ENCODE measurements at regions not wholly inside any gene's neighbourhood (a gene's known extent, or its start where the extent isn't known, plus 50 kb on each side); places are given as distances from the start of the nearest gene placed in this dataset.

DNA sequence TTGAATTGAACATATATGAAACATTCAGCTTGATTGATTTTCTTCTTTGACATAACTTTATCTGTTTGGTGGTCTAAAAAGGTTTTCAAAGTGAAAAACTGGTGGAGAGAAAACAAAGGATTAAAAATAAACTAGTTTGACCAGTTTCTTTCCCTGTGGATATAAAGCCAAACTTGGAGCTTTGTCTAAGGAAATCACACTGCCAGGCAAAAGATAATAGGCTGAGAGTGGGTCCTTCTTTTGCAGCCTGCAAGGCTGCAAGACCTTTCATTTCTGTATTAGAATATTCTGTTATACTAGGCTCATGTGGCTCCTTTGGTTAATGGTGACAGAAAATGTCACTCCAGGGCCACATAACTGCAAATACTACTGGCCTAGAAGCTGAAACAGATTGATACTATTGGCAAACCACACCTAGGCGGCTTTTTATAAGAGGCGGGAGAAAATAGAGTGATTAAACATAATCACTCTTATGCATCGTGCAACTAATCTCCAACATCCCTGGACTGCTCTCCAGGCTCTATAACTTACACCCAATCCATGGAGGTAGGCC, 129.1 kb upstream of the ZNF462 start:
- Histone ChIP-seq H3K4me1 (ENCODE audit: insufficient read depth, low read length, poor library complexity, severe bottlenecking) (no peaks in the 10 kb centered on the region), H3K4me2 (ENCODE audit: low read depth, low read length, poor library complexity, severe bottlenecking) (no peak overlapping the region), H2AFZ (ENCODE audit: low read length) (no peak overlapping the region), H3K4me3 (ENCODE audit: low read length, poor library complexity, severe bottlenecking) (no peak overlapping the region), H4K20me1 (ENCODE audit: insufficient read depth, low read length, poor library complexity, severe bottlenecking) (no peaks in the 10 kb centered on the region), H3K27me3 (ENCODE audit: insufficient read depth, low read length, poor library complexity, severe bottlenecking) (no peaks in the 10 kb centered on the region), H3F3A (ENCODE audit: low read depth) (no peaks in the 10 kb centered on the region), H3K79me2 (ENCODE audit: insufficient read depth, low read length) (no peaks in the 10 kb centered on the region), H3K9me2 (replicated peaks; ENCODE audit: low read depth, low read length) (no peaks in the 10 kb centered on the region), H3K36me3 (ENCODE audit: insufficient read depth, low read length) (no peaks in the 10 kb centered on the region), H3K9ac (ENCODE audit: low read depth, low read length, poor library complexity, severe bottlenecking) (no peak overlapping the region), H3K9me3 (ENCODE audit: insufficient read depth, low read depth, low read length) (no peaks in the 10 kb centered on the region)
- TF ChIP-seq EZH2phosphoT487 (IDR thresholded peaks at IDR 0.05; ENCODE audit: borderline replicate concordance): no peak
- TF ChIP-seq, protein P1, sequence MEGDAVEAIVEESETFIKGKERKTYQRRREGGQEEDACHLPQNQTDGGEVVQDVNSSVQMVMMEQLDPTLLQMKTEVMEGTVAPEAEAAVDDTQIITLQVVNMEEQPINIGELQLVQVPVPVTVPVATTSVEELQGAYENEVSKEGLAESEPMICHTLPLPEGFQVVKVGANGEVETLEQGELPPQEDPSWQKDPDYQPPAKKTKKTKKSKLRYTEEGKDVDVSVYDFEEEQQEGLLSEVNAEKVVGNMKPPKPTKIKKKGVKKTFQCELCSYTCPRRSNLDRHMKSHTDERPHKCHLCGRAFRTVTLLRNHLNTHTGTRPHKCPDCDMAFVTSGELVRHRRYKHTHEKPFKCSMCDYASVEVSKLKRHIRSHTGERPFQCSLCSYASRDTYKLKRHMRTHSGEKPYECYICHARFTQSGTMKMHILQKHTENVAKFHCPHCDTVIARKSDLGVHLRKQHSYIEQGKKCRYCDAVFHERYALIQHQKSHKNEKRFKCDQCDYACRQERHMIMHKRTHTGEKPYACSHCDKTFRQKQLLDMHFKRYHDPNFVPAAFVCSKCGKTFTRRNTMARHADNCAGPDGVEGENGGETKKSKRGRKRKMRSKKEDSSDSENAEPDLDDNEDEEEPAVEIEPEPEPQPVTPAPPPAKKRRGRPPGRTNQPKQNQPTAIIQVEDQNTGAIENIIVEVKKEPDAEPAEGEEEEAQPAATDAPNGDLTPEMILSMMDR (conservative IDR thresholded peaks at IDR 0.05; ENCODE audit: low read length): no peak

DNA sequence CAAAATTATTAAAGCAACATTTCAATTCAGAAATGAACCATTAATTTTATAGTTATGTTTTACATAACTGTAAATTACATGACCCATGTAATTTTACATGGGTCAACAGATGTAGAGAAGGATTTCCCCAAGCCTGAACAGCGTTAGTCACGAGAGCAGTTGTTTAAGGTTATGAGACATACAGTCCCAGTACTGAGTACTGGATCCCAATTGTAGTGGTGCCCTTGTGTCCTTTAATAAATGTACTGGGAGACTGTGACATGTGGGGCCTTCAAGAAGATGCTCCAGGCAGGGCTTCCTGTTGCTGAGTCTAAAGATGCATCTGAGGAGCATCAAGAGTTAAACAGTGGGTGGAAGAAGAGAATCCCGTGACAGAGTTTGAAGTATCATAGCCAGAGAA, 125.5 kb upstream of the ZNF462 start:
- no peak overlapping the region for H3K9ac ChIP-seq (ENCODE audit: low read depth, low read length, poor library complexity, severe bottlenecking)
- H3K79me2 ChIP-seq (ENCODE audit: insufficient read depth, low read length): no peaks in the 10 kb centered on the region
- H3K4me2 ChIP-seq (ENCODE audit: low read depth, low read length, poor library complexity, severe bottlenecking): no peak overlapping the region
- TF ChIP-seq EZH2phosphoT487 (IDR thresholded peaks at IDR 0.05; ENCODE audit: borderline replicate concordance): no peak
- TF ChIP-seq, protein P1 (conservative IDR thresholded peaks at IDR 0.05; ENCODE audit: low read length): no peak
- no peaks in the 10 kb centered on the region for H4K20me1 ChIP-seq (ENCODE audit: insufficient read depth, low read length, poor library complexity, severe bottlenecking)
- H2AFZ ChIP-seq (ENCODE audit: low read length): no peak overlapping the region
- no peak overlapping the region for H3K4me3 ChIP-seq (ENCODE audit: low read length, poor library complexity, severe bottlenecking)
- no peaks in the 10 kb centered on the region for H3K27me3 ChIP-seq (ENCODE audit: insufficient read depth, low read length, poor library complexity, severe bottlenecking)
- H3K4me1 ChIP-seq (ENCODE audit: insufficient read depth, low read length, poor library complexity, severe bottlenecking): no peaks in the 10 kb centered on the region
- no peaks in the 10 kb centered on the region for H3K36me3 ChIP-seq (ENCODE audit: insufficient read depth, low read length)
- H3K9me3 ChIP-seq (ENCODE audit: insufficient read depth, low read depth, low read length): no peaks in the 10 kb centered on the region
- no peaks in the 10 kb centered on the region for H3F3A ChIP-seq (ENCODE audit: low read depth)
- H3K9me2 ChIP-seq (replicated peaks; ENCODE audit: low read depth, low read length): no peaks in the 10 kb centered on the region

DNA sequence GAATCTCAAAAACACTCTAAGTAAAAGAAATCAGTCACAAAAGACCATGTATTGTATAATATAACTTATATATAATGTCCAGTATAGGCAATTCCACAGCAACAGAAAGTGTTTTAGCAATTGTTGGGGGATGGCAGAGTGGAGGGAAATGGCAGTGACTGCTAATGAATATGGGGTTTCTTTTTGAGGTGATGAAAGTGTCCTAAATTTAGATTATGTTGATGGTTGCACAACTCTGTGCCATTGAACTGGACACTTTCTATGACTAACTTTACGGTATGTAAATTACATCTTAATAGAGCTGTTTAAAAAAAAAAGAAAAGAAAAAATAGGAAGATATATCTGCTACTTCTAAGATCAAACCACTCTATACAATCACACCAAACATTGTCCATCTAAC, 124.9 kb upstream of the ZNF462 start:
- Histone ChIP-seq H3K4me1 (ENCODE audit: insufficient read depth, low read length, poor library complexity, severe bottlenecking) (no peaks in the 10 kb centered on the region), H3K36me3 (ENCODE audit: insufficient read depth, low read length) (no peaks in the 10 kb centered on the region), H3K9me2 (replicated peaks; ENCODE audit: low read depth, low read length) (no peaks in the 10 kb centered on the region), H3K4me3 (ENCODE audit: low read length, poor library complexity, severe bottlenecking) (no peak overlapping the region), H3K27me3 (ENCODE audit: insufficient read depth, low read length, poor library complexity, severe bottlenecking) (no peaks in the 10 kb centered on the region), H3K79me2 (ENCODE audit: insufficient read depth, low read length) (no peaks in the 10 kb centered on the region), H3K9me3 (ENCODE audit: insufficient read depth, low read depth, low read length) (no peaks in the 10 kb centered on the region), H3F3A (ENCODE audit: low read depth) (no peaks in the 10 kb centered on the region), H2AFZ (ENCODE audit: low read length) (no peak overlapping the region), H3K9ac (ENCODE audit: low read depth, low read length, poor library complexity, severe bottlenecking) (no peak overlapping the region), H3K4me2 (ENCODE audit: low read depth, low read length, poor library complexity, severe bottlenecking) (no peak overlapping the region), H4K20me1 (ENCODE audit: insufficient read depth, low read length, poor library complexity, severe bottlenecking) (no peaks in the 10 kb centered on the region)
- TF ChIP-seq, protein P1 (conservative IDR thresholded peaks at IDR 0.05; ENCODE audit: low read length): no peak
- TF ChIP-seq EZH2phosphoT487 (IDR thresholded peaks at IDR 0.05; ENCODE audit: borderline replicate concordance): no peak

Data from Loucy (cell line).